H1 (cell line): ENCODE measurements at regions not wholly inside any gene's neighbourhood (a gene's known extent, or its start where the extent isn't known, plus 50 kb on each side); places are given as distances from the start of the nearest gene placed in this dataset.

Experiments used
- CHD7 ChIP-seq: fragments of 300-600 bp; sonication (generic); IDR thresholded peaks from 2 replicates; pipeline ENCODE4 v1.7.1; 2012; ENCODE audit warnings: low read length, moderate library complexity, mild to moderate bottlenecking, inconsistent platforms; ENCODE audit not compliant: insufficient replicate concordance
- NANOG ChIP-seq: IDR thresholded peaks from 2 replicates; pipeline ENCODE4 v1.6.1; 2011; ENCODE audit warnings: low read length, low read depth, mild to moderate bottlenecking, inconsistent platforms; ENCODE audit not compliant: insufficient read depth, poor library complexity, severe bottlenecking

DNA sequence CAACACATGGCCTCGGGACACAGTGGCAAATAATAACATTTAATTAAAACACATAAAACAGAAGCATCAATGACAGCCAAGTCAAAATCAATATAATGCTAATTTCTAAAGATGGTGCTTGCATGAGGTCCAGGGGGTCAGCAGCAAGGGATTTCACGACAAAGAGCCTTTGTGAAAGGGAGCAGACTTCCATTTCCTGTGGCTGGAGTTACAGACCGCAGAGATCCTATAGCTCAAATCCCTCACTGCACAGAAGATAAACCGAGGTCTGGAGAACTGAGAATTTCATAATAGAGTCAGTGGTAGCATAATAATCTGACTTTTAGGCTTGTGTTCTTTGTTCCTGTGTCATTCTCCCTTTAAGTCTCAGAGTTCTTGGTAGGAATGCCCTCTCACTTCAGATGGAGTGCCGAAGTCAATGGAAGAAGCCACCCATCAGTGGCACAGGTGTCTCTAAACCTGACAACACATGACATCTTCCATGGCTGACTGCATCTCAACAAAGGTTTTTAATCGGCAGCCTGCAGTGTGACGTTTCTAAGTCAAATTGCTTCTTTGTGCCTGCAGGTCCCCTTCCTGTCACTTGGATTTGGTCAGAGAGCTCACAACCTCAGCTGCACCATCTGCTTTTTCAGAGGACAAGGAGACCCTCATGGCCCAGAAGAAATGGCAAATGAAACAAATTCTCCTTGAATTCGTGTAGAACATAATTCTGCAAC lies 67.4 kb downstream of the CARTPT start (continued):
- TF ChIP-seq CHD7 (no peak), NANOG (no peak)
